ENCODE measurements at regions not wholly inside any gene's neighbourhood (a gene's known extent, or its start where the extent isn't known, plus 50 kb on each side); places are given as distances from the start of the nearest gene placed in this dataset.

GRCh38 chr5:74093561-74093960 lies 467.6 kb downstream of the ARHGEF28 start:
- TF ChIP-seq, protein P1, sequence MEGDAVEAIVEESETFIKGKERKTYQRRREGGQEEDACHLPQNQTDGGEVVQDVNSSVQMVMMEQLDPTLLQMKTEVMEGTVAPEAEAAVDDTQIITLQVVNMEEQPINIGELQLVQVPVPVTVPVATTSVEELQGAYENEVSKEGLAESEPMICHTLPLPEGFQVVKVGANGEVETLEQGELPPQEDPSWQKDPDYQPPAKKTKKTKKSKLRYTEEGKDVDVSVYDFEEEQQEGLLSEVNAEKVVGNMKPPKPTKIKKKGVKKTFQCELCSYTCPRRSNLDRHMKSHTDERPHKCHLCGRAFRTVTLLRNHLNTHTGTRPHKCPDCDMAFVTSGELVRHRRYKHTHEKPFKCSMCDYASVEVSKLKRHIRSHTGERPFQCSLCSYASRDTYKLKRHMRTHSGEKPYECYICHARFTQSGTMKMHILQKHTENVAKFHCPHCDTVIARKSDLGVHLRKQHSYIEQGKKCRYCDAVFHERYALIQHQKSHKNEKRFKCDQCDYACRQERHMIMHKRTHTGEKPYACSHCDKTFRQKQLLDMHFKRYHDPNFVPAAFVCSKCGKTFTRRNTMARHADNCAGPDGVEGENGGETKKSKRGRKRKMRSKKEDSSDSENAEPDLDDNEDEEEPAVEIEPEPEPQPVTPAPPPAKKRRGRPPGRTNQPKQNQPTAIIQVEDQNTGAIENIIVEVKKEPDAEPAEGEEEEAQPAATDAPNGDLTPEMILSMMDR (IDR thresholded peaks at IDR 0.05) = no peak
- TF ChIP-seq POLR2A (IDR thresholded peaks at IDR 0.05) = no peak

All from testis (tissue), 2 donors.